GM23248 (cell line): ENCODE measurements at regions not wholly inside any gene's neighbourhood (a gene's known extent, or its start where the extent isn't known, plus 50 kb on each side); places are given as distances from the start of the nearest gene placed in this dataset.
"Not testable (repeated sequence)": the region's sequence is repeated elsewhere in the genome, so short reads cannot be mapped to it uniquely, and the experiment has no call there.

Source experiments
- DNase-seq: peaks from one replicate; pipeline ENCODE4 v3.0.0-alpha.2; 2015
- H2AFZ ChIP-seq: fragments of 200-600 bp; sonication (generic); 2 replicates; pipeline ENCODE4 v1.6.1; 2016; ENCODE audit warnings: antibody characterized with exemption
- H3F3A ChIP-seq: fragments of 200-600 bp; sonication (generic); 2 replicates; pipeline ENCODE4 v1.6.1; 2016; ENCODE audit warnings: mild to moderate bottlenecking, antibody characterized with exemption, mixed run types; ENCODE audit not compliant: insufficient read depth
- H3K27ac ChIP-seq: fragments of 200-600 bp; sonication (generic); 2 replicates; pipeline ENCODE4 v1.5.1; 2016; ENCODE audit warnings: mild to moderate bottlenecking
- H3K27me3 ChIP-seq: fragments of 200-600 bp; sonication (generic); replicated peaks from 2 replicates; pipeline ENCODE4 v1.6.1; 2016; ENCODE audit warnings: mild to moderate bottlenecking; ENCODE audit not compliant: insufficient read depth
- H3K36me3 ChIP-seq: fragments of 200-600 bp; sonication (generic); 2 replicates; pipeline ENCODE4 v1.6.1; 2016; ENCODE audit warnings: low read depth, mild to moderate bottlenecking
- H3K4me1 ChIP-seq: fragments of 200-600 bp; sonication (generic); 2 replicates; pipeline ENCODE4 v1.6.1; 2016; ENCODE audit warnings: mild to moderate bottlenecking; ENCODE audit not compliant: insufficient read depth
- H3K4me2 ChIP-seq: fragments of 200-600 bp; sonication (generic); one replicate; pipeline ENCODE4 v1.6.1; 2016; ENCODE audit warnings: mild to moderate bottlenecking; ENCODE audit not compliant: unreplicated experiment
- H3K4me3 ChIP-seq: fragments of 200-600 bp; sonication (generic); 2 replicates; pipeline ENCODE4 v1.5.1; 2016; ENCODE audit warnings: mild to moderate bottlenecking
- H3K79me2 ChIP-seq: fragments of 200-600 bp; sonication (generic); 2 replicates; pipeline ENCODE4 v1.6.1; 2016; ENCODE audit warnings: mild to moderate bottlenecking; ENCODE audit not compliant: insufficient read depth
- H3K9ac ChIP-seq: fragments of 200-600 bp; sonication (generic); 2 replicates; pipeline ENCODE4 v1.6.1; 2016; ENCODE audit warnings: mild to moderate bottlenecking
- H3K9me2 ChIP-seq: fragments of 200-600 bp; sonication (generic); 2 replicates; pipeline ENCODE4 v1.6.1; 2016; ENCODE audit warnings: mixed run types, mild to moderate bottlenecking, moderate library complexity; ENCODE audit not compliant: insufficient read depth
- H3K9me3 ChIP-seq: fragments of 200-600 bp; sonication (generic); one replicate; pipeline ENCODE4 v1.6.1; 2017; ENCODE audit warnings: low read depth
- H4K20me1 ChIP-seq: fragments of 200-600 bp; sonication (generic); 2 replicates; pipeline ENCODE4 v1.6.0; 2016; ENCODE audit not compliant: insufficient read depth
- EZH2 ChIP-seq: fragments of 200-600 bp; sonication (generic); IDR thresholded peaks from 2 replicates; pipeline ENCODE4 v1.6.1; 2018; ENCODE audit warnings: antibody characterized with exemption, mild to moderate bottlenecking; ENCODE audit not compliant: insufficient read depth, poor library complexity, severe bottlenecking
- EZH2phosphoT487 ChIP-seq: fragments of 200-600 bp; sonication (generic); IDR thresholded peaks from 2 replicates; pipeline ENCODE4 v1.6.1; 2018; ENCODE audit warnings: antibody characterized with exemption, moderate library complexity, mild to moderate bottlenecking, low read depth; ENCODE audit not compliant: insufficient read depth
- WGBS, 2 experiments: methylation state at CpG; one replicate each; pipeline ENCODE4 v1.1.6; 2015 to 2017; ENCODE audit warnings: low lambda C conversion rate in 2 of 2, low coverage in 1 of 2; ENCODE audit errors: missing lambda C conversion rate in 2 of 2; 5-methylcytosine and 5-hydroxymethylcytosine counted together
- in situ Hi-C: fragments of 300-500 bp; cut with MboI; formaldehyde crosslinking; loops from 2 replicates; pipeline ENCODE4 v1.15.0; 2020

DNA sequence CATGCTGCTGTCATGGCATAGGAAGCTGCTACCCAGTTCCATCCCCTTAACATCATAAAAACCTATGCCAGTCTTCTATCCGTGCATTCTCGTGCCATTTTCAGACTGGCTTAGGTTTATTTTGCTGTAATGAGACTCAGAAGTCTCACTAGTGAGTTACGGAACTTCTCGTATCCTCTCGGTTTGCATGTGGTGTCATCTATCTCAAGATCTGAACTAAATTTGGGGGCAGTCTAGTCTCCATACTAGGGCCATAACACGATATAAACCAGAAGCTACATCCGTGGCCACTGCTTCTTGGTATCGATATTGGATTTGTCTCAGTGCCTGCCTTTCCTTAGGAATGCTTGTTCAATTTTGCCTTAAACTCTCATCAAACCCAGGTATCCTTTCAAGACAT lies 771.2 kb upstream of the CDH10 start:
- Histone ChIP-seq H3K9ac (no peak overlapping the region), H4K20me1 (no peaks in the 10 kb centered on the region), H3K27ac (no peak overlapping the region), H3K27me3 (no peaks in the 10 kb centered on the region), H3K79me2 (no peaks in the 10 kb centered on the region), H3K9me3 (no peaks in the 10 kb centered on the region), H3K4me2 (no peak overlapping the region), H3K4me3 (no peak overlapping the region), H2AFZ (no peak overlapping the region), H3K4me1 (no peaks in the 10 kb centered on the region), H3F3A (no peaks in the 10 kb centered on the region), H3K9me2 (no peaks in the 10 kb centered on the region), H3K36me3 (no peaks in the 10 kb centered on the region)
- no peak for DNase-seq
- 36 to 41% methylated on average over 8 of the region's 8 CpGs for WGBS, 2 experiments
- in situ Hi-C loops: no loop called here
- TF ChIP-seq EZH2 (no peak), EZH2phosphoT487 (no peak)

DNA sequence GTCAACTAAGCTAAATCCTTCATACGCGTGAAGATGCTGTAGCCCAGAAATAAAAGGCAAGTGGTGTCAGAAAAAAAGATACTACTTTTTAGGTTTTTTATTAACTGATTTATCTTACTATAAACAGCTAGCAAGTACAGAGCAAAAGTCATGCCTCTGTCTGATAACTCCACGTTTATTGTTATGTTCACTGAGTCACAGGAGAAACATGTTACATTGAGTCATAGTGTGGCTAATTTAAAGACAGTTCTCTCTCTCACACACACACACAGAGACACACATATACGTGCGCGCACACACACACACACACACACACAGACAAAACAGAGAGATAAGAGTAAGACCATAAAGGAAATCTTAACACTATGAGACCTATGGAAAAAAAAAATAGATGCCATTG lies 770.0 kb upstream of the CDH10 start:
- WGBS, 2 experiments: 53 to 58% methylated on average over 6 of the region's 6 CpGs
- no peak for TF ChIP-seq EZH2
- TF ChIP-seq EZH2phosphoT487: no peak
- Histone ChIP-seq H3K9me2 (no peaks in the 10 kb centered on the region), H3K4me3 (no peak overlapping the region), H3K4me1 (no peaks in the 10 kb centered on the region), H3K36me3 (no peaks in the 10 kb centered on the region), H3K4me2 (no peak overlapping the region), H3K27me3 (no peaks in the 10 kb centered on the region), H2AFZ (no peak overlapping the region), H3K79me2 (no peaks in the 10 kb centered on the region), H4K20me1 (no peaks in the 10 kb centered on the region), H3F3A (no peaks in the 10 kb centered on the region), H3K9me3 (no peaks in the 10 kb centered on the region), H3K9ac (no peak overlapping the region), H3K27ac (no peak overlapping the region)
- DNase-seq: no peak
- in situ Hi-C loops: no loop called here

DNA sequence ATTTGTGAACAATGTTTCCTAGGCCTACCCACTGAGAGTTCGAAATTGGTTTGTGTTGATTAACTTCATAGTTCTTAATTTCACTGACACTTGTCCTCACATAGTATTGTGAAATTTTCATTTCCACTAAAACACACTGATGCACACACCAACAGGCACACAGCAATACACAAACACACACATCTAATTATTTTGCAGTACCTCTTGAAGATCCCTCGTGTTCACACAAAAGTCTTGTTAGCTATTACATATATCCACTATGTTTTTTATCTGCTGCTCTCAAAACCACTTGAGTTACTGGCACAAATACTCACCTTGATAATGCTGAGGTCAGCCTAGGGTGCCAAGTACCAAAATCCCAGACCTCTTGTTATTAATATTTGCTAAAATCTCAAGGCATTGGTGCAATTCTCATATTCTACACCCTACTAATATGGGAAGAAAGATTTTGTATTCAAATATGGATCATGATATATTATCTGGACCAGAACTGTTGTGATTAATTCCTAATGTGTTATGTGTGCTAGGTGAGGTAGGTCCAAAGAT lies 767.4 kb upstream of the CDH10 start:
- H3K27ac ChIP-seq: no peak overlapping the region
- WGBS, 2 experiments: 2% methylated on average over 2 of the region's 2 CpGs
- TF ChIP-seq EZH2 (no peak), EZH2phosphoT487 (no peak)

DNA sequence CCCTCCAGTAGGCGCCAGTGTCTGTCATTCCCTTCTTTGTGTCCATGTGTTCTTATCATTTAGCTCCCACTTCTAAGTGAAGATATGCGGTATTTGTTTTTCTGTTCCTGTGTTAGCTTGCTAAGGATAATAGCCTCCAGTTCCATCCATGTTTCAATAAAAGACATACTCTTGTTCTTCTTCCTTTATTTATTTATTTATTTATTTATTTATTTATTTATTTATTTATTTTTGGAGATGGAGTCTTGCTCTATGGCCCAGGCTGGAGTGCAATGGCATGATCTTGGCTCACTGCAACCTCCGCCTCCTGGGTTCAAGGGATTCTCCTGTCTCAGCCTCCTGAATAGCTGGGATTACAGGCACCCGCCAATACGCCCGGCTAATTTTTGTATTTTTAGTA lies 762.6 kb upstream of the CDH10 start:
- DNase-seq, H3F3A ChIP-seq, H3K9me3 ChIP-seq, H3K36me3 ChIP-seq, H4K20me1 ChIP-seq, H3K79me2 ChIP-seq, H3K27me3 ChIP-seq, H3K27ac ChIP-seq, H3K9ac ChIP-seq, in situ Hi-C loops, H3K4me3 ChIP-seq, H2AFZ ChIP-seq, H3K4me2 ChIP-seq, H3K4me1 ChIP-seq, H3K9me2 ChIP-seq: not testable (repeated sequence)
- 58 to 60% methylated on average over 5 to 6 of the region's 6 CpGs for WGBS, 2 experiments

More for the DNA sequence above, 767.4 kb upstream of the CDH10 start:
- H3K27me3 ChIP-seq: no peaks in the 10 kb centered on the region
- H3K9me2 ChIP-seq: no peaks in the 10 kb centered on the region
- H3K4me3 ChIP-seq: no peak overlapping the region
- no peaks in the 10 kb centered on the region for H3K36me3 ChIP-seq
- no peak overlapping the region for H3K9ac ChIP-seq
- H3K9me3 ChIP-seq: no peaks in the 10 kb centered on the region
- in situ Hi-C loops: no loop called here
- H4K20me1 ChIP-seq: no peaks in the 10 kb centered on the region
- no peak overlapping the region for H2AFZ ChIP-seq
- H3K4me2 ChIP-seq: no peak overlapping the region
- no peak for DNase-seq
- no peaks in the 10 kb centered on the region for H3K79me2 ChIP-seq
- no peaks in the 10 kb centered on the region for H3F3A ChIP-seq
- H3K4me1 ChIP-seq: no peaks in the 10 kb centered on the region

DNA sequence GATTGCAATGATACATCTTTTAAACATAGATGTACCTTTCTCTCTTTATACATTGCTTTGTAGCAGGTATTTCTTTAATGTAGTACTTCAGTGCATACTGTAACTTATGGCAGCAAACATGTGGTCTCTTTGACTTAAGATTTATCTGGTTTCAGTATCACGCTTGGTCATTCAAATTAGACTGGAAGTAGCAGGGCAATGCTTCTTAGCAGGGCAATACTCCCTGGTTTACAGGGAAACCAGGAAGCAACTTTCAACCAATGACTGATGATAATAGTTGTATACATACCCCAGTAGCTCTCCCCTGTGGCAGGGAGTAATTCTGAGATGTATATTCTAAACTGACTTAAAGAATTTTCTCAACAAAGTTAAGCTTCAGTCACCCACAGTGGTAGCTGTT lies 761.1 kb upstream of the CDH10 start:
- Histone ChIP-seq H3K4me3 (no peak overlapping the region), H3K27ac (no peak overlapping the region), H3F3A (no peaks in the 10 kb centered on the region), H3K9me3 (no peaks in the 10 kb centered on the region), H3K9ac (no peak overlapping the region), H3K79me2 (no peaks in the 10 kb centered on the region), H3K9me2 (no peaks in the 10 kb centered on the region), H3K36me3 (no peaks in the 10 kb centered on the region), H3K4me1 (no peaks in the 10 kb centered on the region), H3K4me2 (no peak overlapping the region), H3K27me3 (no peaks in the 10 kb centered on the region), H4K20me1 (no peaks in the 10 kb centered on the region), H2AFZ (no peak overlapping the region)
- in situ Hi-C loops: no loop called here
- DNase-seq: no peak
- TF ChIP-seq EZH2 (no peak), EZH2phosphoT487 (no peak)
- 46 to 57% methylated on average over 1 of the region's 1 CpG for WGBS, 2 experiments
